B cell (primary cell): ENCODE measurements at regions not wholly inside any gene's neighbourhood (a gene's known extent, or its start where the extent isn't known, plus 50 kb on each side); places are given as distances from the start of the nearest gene placed in this dataset.

Source experiments
- ATAC-seq: fragments of 200-7000 bp; cut with Tn5 transposase; one replicate; pipeline ENCODE4 v1.10.0; 2021; ENCODE audit warnings: low read depth, mild to moderate bottlenecking, moderate number of reproducible peaks, moderate library complexity
- CTCF ChIA-PET: fragments of 350-600 bp; sonication (Branson Sonifier 250); formaldehyde crosslinking; loops from one replicate; lab custom pipeline; 2021; ENCODE audit warnings: antibody characterized with exemption, inconsistent platforms; lab: Charles Lee
- POLR2A ChIA-PET: fragments of 350-600 bp; sonication (Branson Sonifier 250); formaldehyde crosslinking; loops from one replicate; lab custom pipeline; 2021; ENCODE audit warnings: antibody characterized with exemption; lab: Charles Lee
- DNase-seq: peaks from one replicate; pipeline ENCODE4 v3.0.0; 2013
- H2AFZ ChIP-seq: 2 replicates; pipeline ENCODE4 v1.6.1; 2012; ENCODE audit warnings: mild to moderate bottlenecking, low read depth, low read length; ENCODE audit not compliant: insufficient read depth, poor library complexity, severe bottlenecking
- H3K27ac ChIP-seq, 2 donors: 1 replicate in 1 of 2; 2 replicates in 1 of 2; pipeline ENCODE4 v1.5.1; 2012 to 2013; ENCODE audit warnings: low read length in 2 of 2, mild to moderate bottlenecking in 2 of 2, moderate library complexity in 1 of 2
- H3K27me3 ChIP-seq, 4 experiments: fragments of 200-600 bp in 1 of 4; sonication (generic) in 1 of 4; replicated peaks in 1 of 4; 1 replicate in 2 of 4; 2 replicates in 2 of 4; pipeline versions ENCODE4 v1.6.1 to v1.7.0; 2013 to 2016; ENCODE audit warnings: low read length in 3 of 4, mild to moderate bottlenecking in 2 of 4, mixed read lengths in 1 of 4, moderate library complexity in 1 of 4; ENCODE audit not compliant: insufficient read depth in 4 of 4, control insufficient read depth in 3 of 4; ENCODE audit errors: control extremely low read depth in 1 of 4
- H3K36me3 ChIP-seq, 2 experiments: replicated peaks in 1 of 2; 1 replicate in 1 of 2; 2 replicates in 1 of 2; pipeline versions ENCODE4 v1.6.1 to v1.7.1; 2013; ENCODE audit warnings: low read length in 1 of 2; ENCODE audit not compliant: insufficient read depth in 2 of 2, control insufficient read depth in 1 of 2; ENCODE audit errors: control extremely low read depth in 1 of 2, extremely low read depth in 1 of 2
- H3K4me1 ChIP-seq, 2 donors: fragments of 200-600 bp in 1 of 2; sonication (generic) in 1 of 2; 1 replicate in 1 of 2; 2 replicates in 1 of 2; pipeline versions ENCODE4 v1.5.1 to v1.6.1; 2013 to 2017; ENCODE audit warnings: low read length in 2 of 2; ENCODE audit not compliant: control insufficient read depth in 2 of 2, insufficient read depth in 2 of 2
- H3K4me2 ChIP-seq: replicated peaks from 2 replicates; pipeline ENCODE3; 2012; ENCODE audit warnings: mild to moderate bottlenecking, low read depth, low read length; ENCODE audit not compliant: poor library complexity, severe bottlenecking
- H3K4me3 ChIP-seq, 5 experiments: fragments of 200-600 bp in 1 of 5; sonication (generic) in 1 of 5; 1 replicate in 3 of 5; 2 replicates in 2 of 5; pipeline versions ENCODE4 v1.5.1 to v1.7.0; 2011 to 2016; ENCODE audit warnings: low read length in 4 of 5, mild to moderate bottlenecking in 4 of 5, low read depth in 2 of 5, control low read depth in 1 of 5, moderate library complexity in 1 of 5; ENCODE audit not compliant: insufficient read depth in 1 of 5; ENCODE audit errors: control extremely low read depth in 1 of 5, extremely low read depth in 1 of 5
- H3K79me2 ChIP-seq: fragments of 200-600 bp; sonication (generic); one replicate; pipeline ENCODE4 v1.6.0; 2016; ENCODE audit warnings: low read length; ENCODE audit not compliant: control insufficient read depth, insufficient read depth
- H3K9ac ChIP-seq: fragments of 200-600 bp; sonication (generic); 2 replicates; pipeline ENCODE4 v1.6.1; 2017; ENCODE audit warnings: mild to moderate bottlenecking, low read length, moderate library complexity
- H3K9me3 ChIP-seq, 3 donors: one replicate each; pipeline versions ENCODE4 v1.6.1 to v1.7.1; 2013; ENCODE audit warnings: low read length in 2 of 3; ENCODE audit not compliant: control insufficient read depth in 2 of 3, insufficient read depth in 1 of 3; ENCODE audit errors: control extremely low read depth in 1 of 3
- H4K20me1 ChIP-seq: 2 replicates; pipeline ENCODE4 v1.6.0; 2012; ENCODE audit warnings: mild to moderate bottlenecking, low read length; ENCODE audit not compliant: insufficient read depth, control insufficient read depth, poor library complexity, severe bottlenecking
- H3K27ac Mint-ChIP-seq: one replicate; pipeline ENCODE4 v1.8.0; 2021; ENCODE audit warnings: mixed read lengths
- H3K27me3 Mint-ChIP-seq: one replicate; pipeline ENCODE4 v1.8.0; 2021; ENCODE audit warnings: mixed read lengths
- H3K4me1 Mint-ChIP-seq: one replicate; pipeline ENCODE4 v1.8.0; 2021; ENCODE audit warnings: mixed read lengths
- H3K4me3 Mint-ChIP-seq: one replicate; pipeline ENCODE4 v1.8.0; 2021; ENCODE audit warnings: mixed read lengths
- H3K9me3 Mint-ChIP-seq: one replicate; pipeline ENCODE4 v1.8.0; 2022; ENCODE audit warnings: mixed read lengths; ENCODE audit not compliant: insufficient read depth
- EZH2 ChIP-seq: IDR thresholded peaks from 2 replicates; pipeline ENCODE4 v1.6.1; 2012; ENCODE audit warnings: borderline replicate concordance, low read depth, mild to moderate bottlenecking, moderate library complexity, low read length; ENCODE audit not compliant: insufficient read depth, poor library complexity, severe bottlenecking
- WGBS: methylation state at CpG from one replicate; pipeline ENCODE4 v1.1.5; 2013; ENCODE audit warnings: missing lambda C conversion rate; ENCODE audit not compliant: insufficient coverage; 5-methylcytosine and 5-hydroxymethylcytosine counted together
- intact Hi-C: fragments of 100-400 bp; cut with micrococcal nuclease; formaldehyde crosslinking; loops from one replicate; pipeline ENCODE4 v1.10.0; 2022
- TF ChIP-seq, protein P1 (sequence below): fragments of 200-600 bp; IDR thresholded peaks from one replicate; pipeline ENCODE4 v1.8.0; 2022; ENCODE audit warnings: antibody characterized with exemption, mild to moderate bottlenecking

DNA sequence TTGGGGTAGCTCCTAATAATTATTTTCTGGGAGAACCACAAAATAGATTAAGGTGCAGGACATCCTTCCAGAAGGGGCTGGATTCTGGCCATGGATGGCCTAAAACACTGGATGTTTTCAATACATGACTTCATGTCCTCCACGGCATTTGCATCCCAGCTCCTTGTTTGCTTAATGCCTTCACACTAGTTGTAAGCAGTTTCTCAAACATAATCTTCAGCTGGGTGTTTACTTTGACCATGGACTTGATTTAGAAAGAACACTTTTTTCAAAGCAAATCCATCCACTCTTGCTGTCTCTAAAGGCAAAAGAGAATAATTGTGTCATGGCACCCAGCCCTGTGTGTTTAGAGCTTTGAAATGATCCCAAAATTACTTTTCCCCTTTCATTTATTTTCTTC, 82.5 kb upstream of the GSX1 start:
- no peak overlapping the region for H3K9ac ChIP-seq
- no peaks in the 10 kb centered on the region for H3K79me2 ChIP-seq
- H3K4me3 ChIP-seq: no peak overlapping the region
- peaks cover 0 to 10% (median 6%) of the 10 kb centered on the region in 4 experiments for H3K27me3 ChIP-seq
- ATAC-seq (no peak), DNase-seq (no peak)
- no peaks in the 10 kb centered on the region for H4K20me1 ChIP-seq
- H3K4me1 ChIP-seq: no peaks in the 10 kb centered on the region
- H3K4me2 ChIP-seq: no peak overlapping the region
- POLR2A ChIA-PET: no interaction called here
- intact Hi-C loops: no loop called here
- Mint-ChIP-seq H3K9me3 (peaks cover 2% of the 10 kb centered on the region), H3K27ac (no peak overlapping the region), H3K27me3 (peaks cover 28% of the 10 kb centered on the region), H3K4me3 (no peak overlapping the region), H3K4me1 (no peaks in the 10 kb centered on the region)
- TF ChIP-seq, protein P1, sequence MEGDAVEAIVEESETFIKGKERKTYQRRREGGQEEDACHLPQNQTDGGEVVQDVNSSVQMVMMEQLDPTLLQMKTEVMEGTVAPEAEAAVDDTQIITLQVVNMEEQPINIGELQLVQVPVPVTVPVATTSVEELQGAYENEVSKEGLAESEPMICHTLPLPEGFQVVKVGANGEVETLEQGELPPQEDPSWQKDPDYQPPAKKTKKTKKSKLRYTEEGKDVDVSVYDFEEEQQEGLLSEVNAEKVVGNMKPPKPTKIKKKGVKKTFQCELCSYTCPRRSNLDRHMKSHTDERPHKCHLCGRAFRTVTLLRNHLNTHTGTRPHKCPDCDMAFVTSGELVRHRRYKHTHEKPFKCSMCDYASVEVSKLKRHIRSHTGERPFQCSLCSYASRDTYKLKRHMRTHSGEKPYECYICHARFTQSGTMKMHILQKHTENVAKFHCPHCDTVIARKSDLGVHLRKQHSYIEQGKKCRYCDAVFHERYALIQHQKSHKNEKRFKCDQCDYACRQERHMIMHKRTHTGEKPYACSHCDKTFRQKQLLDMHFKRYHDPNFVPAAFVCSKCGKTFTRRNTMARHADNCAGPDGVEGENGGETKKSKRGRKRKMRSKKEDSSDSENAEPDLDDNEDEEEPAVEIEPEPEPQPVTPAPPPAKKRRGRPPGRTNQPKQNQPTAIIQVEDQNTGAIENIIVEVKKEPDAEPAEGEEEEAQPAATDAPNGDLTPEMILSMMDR: no peak
- no peak for TF ChIP-seq EZH2
- WGBS: 100% methylated on average over 1 of the region's 1 CpG
- no peak overlapping the region for H2AFZ ChIP-seq
- H3K27ac ChIP-seq: no peak overlapping the region
- H3K36me3 ChIP-seq: no peaks in the 10 kb centered on the region
- peaks cover 0 to 1% (median 0%) of the 10 kb centered on the region in 3 donors for H3K9me3 ChIP-seq
- CTCF ChIA-PET: interaction anchor here (1.3 to 1.6 kb wide), 2 partner anchors 117 to 304 kb away, joined by 4 to 5 read pairs; no protein-coding TSS in a partner anchor

DNA sequence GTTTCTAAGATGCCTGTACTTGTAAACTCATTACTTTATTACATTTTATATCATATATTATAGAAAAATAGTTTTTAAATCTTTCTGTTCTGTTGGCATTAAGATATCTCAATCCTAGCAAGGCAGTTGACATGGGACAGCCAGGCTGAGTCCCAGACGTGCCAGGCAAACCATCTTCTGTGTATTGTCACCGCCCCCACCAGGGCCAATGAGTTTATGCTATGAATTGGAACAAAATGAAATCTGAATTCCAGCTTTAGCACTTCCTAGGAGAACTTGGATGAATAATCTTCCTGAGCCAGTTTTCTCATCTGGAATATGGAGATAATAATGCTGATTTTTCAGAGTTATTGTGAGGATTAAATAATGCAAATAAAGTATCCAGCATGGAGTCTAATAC, 79.9 kb upstream of the GSX1 start:
- Histone ChIP-seq H4K20me1 (no peaks in the 10 kb centered on the region), H3K9ac (no peak overlapping the region), H3K79me2 (no peaks in the 10 kb centered on the region), H3K27me3 (peaks cover 0 to 10% (median 5%) of the 10 kb centered on the region in 4 experiments), H3K27ac (no peak overlapping the region), H3K4me3 (no peak overlapping the region), H3K9me3 (no peaks in the 10 kb centered on the region), H2AFZ (no peak overlapping the region), H3K4me1 (no peaks in the 10 kb centered on the region), H3K36me3 (no peaks in the 10 kb centered on the region), H3K4me2 (no peak overlapping the region)
- 52% methylated on average over 2 of the region's 2 CpGs for WGBS
- POLR2A ChIA-PET: no interaction called here
- intact Hi-C loops: loop anchor here (1.0 to 2.0 kb wide), 2 partner anchors 306 to 338 kb away; no protein-coding TSS in a partner anchor
- TF ChIP-seq EZH2: no peak
- TF ChIP-seq, protein P1: peak; percentile 44
- ATAC-seq (peak; percentile 49), DNase-seq (peak; percentile 7)
- no peaks in the 10 kb centered on the region for H3K9me3 Mint-ChIP-seq
- CTCF ChIA-PET: interaction anchor here (0.7 to 1.7 kb wide), 5 partner anchors 180 to 335 kb away, joined by 3 to 7 read pairs (median 4); no protein-coding TSS in a partner anchor
- no peak overlapping the region for H3K4me3 Mint-ChIP-seq
- H3K4me1 Mint-ChIP-seq: no peaks in the 10 kb centered on the region
- H3K27ac Mint-ChIP-seq: no peak overlapping the region
- H3K27me3 Mint-ChIP-seq: peaks cover 19% of the 10 kb centered on the region
